BLaER1 (cell line): ENCODE measurements at regions not wholly inside any gene's neighbourhood (a gene's known extent, or its start where the extent isn't known, plus 50 kb on each side); places are given as distances from the start of the nearest gene placed in this dataset.

Experiments
- H3K27ac ChIP-seq: shearing (Covaris generic); formaldehyde crosslinking; 2 replicates; pipeline ENCODE4 v1.8.1; 2022
- H3K27me3 ChIP-seq: shearing (Covaris generic); formaldehyde crosslinking; 2 replicates; pipeline ENCODE4 v1.8.1; 2022
- H3K36me3 ChIP-seq: shearing (Covaris generic); formaldehyde crosslinking; 2 replicates; pipeline ENCODE4 v1.8.1; 2022
- H3K4me1 ChIP-seq: shearing (Covaris generic); formaldehyde crosslinking; 2 replicates; pipeline ENCODE4 v1.8.1; 2022
- H3K4me2 ChIP-seq: shearing (Covaris generic); formaldehyde crosslinking; 2 replicates; pipeline ENCODE4 v1.8.1; 2022
- H3K4me3 ChIP-seq: shearing (Covaris generic); formaldehyde crosslinking; 2 replicates; pipeline ENCODE4 v1.8.1; 2022
- H3K9ac ChIP-seq: shearing (Covaris generic); formaldehyde crosslinking; 2 replicates; pipeline ENCODE4 v1.8.1; 2022
- H3K9me3 ChIP-seq: shearing (Covaris generic); formaldehyde crosslinking; 2 replicates; pipeline ENCODE4 v1.8.1; 2022
- H4K20me1 ChIP-seq: shearing (Covaris generic); formaldehyde crosslinking; 2 replicates; pipeline ENCODE4 v1.8.1; 2022
- Cebpa-rat ChIP-seq: shearing (Covaris generic); IDR thresholded peaks from 2 replicates; pipeline ENCODE4 v1.8.1; 2022

GRCh38 chr17:31752584-31752983 is 106.5 kb downstream of the COPRS start:
- no peaks in the 10 kb centered on the region for H3K27me3 ChIP-seq
- no peak overlapping the region for H3K4me3 ChIP-seq
- H4K20me1 ChIP-seq: no peaks in the 10 kb centered on the region
- no peak overlapping the region for H3K9ac ChIP-seq
- no peak overlapping the region for H3K4me2 ChIP-seq
- no peak for TF ChIP-seq Cebpa-rat
- H3K4me1 ChIP-seq: peaks cover 12% of the 10 kb centered on the region
- H3K36me3 ChIP-seq: no peaks in the 10 kb centered on the region
- H3K9me3 ChIP-seq: no peaks in the 10 kb centered on the region
- no peak overlapping the region for H3K27ac ChIP-seq

DNA sequence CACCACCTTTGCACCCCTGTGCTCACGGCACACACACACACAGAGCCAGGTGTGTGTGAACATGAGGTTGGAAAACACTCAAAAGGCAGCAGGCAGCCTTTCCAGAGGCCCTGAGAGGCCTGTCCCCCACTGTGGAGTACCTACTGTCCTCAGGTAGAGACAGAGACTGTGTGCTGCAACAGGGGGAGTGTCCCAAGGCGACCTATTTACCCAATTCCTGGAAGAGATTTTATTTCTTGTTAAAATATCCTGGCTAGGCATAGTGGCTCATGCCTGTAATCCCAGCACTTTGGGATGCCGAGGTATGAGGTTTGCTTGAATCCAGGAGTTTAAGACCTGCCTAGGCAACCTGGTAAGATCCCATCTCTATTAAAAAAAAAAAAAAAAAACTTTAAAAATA is 108.5 kb downstream of the COPRS start:
- H3K27ac ChIP-seq: no peak overlapping the region
- peaks cover 29% of the 10 kb centered on the region for H3K4me1 ChIP-seq
- no peak overlapping the region for H3K4me2 ChIP-seq
- no peaks in the 10 kb centered on the region for H4K20me1 ChIP-seq
- no peaks in the 10 kb centered on the region for H3K27me3 ChIP-seq
- no peaks in the 10 kb centered on the region for H3K9me3 ChIP-seq
- no peak overlapping the region for H3K9ac ChIP-seq
- TF ChIP-seq Cebpa-rat: no peak
- no peak overlapping the region for H3K4me3 ChIP-seq
- H3K36me3 ChIP-seq: no peaks in the 10 kb centered on the region

DNA sequence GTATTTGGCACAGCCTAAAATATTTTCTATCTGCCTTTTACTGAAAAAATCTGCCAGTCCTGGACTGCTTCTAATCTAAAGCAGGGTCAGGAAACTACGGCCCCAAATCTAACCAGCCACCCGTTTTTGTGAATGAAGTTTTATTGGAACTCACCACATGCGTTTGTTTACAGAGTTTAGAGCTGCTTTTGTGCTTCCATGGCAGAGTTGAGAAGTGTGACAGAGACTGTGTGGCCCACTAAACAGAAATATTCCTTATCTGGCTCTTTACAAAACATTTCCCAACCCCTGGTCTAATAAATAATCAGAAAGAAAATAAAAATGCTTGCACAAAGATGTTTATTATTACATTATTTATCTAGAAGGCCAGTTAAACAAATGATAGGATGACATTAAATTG is 110.2 kb downstream of the COPRS start:
- Histone ChIP-seq H4K20me1 (no peaks in the 10 kb centered on the region), H3K27ac (no peak overlapping the region)

DNA sequence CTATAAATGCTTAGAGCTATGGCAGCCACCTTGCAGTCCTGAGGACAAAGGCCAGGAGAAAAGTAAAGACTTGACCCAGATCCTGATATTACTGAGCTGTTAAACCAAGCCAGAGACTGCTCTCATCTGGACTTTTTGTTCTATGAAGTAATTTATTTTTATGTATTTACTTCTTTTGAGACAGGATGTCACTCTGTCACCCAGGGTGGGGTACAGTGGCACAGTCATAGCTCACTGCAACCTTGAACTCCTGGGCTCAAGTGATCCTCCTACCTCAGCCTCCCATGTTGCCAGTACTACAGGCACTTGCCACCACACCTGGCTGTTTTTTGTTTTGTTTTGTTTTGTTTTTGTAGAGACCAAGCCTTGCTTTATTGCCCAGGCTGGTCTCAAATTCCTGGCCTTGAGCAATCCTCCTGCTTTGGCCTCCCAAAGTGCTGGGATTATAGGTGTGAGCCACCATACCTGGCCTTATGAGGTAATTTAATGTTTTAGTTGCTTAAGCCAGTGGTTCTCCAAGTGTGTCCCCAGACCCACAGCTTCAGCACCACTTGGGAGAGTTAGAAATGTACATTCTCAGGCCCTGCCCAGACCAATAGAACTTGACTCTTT is 112.1 kb downstream of the COPRS start:
- no peak for TF ChIP-seq Cebpa-rat
- Histone ChIP-seq H3K4me3 (no peak overlapping the region), H4K20me1 (no peaks in the 10 kb centered on the region), H3K27ac (no peak overlapping the region; the same call in 1 of the 2 replicates), H3K4me2 (no peak overlapping the region), H3K27me3 (no peaks in the 10 kb centered on the region), H3K9me3 (no peaks in the 10 kb centered on the region), H3K9ac (no peak overlapping the region), H3K36me3 (no peaks in the 10 kb centered on the region), H3K4me1 (peaks cover 57% of the 10 kb centered on the region)

More for the DNA sequence above, 110.2 kb downstream of the COPRS start:
- Histone ChIP-seq H3K9ac (no peak overlapping the region), H3K36me3 (no peaks in the 10 kb centered on the region), H3K9me3 (no peaks in the 10 kb centered on the region), H3K27me3 (no peaks in the 10 kb centered on the region), H3K4me1 (peaks cover 38% of the 10 kb centered on the region), H3K4me2 (no peak overlapping the region), H3K4me3 (no peak overlapping the region)
- TF ChIP-seq Cebpa-rat: no peak

- Histone ChIP-seq H3K9me3 (no peaks in the 10 kb centered on the region), H3K9ac (no peak overlapping the region), H3K27me3 (no peaks in the 10 kb centered on the region), H3K4me3 (no peak overlapping the region), H3K36me3 (no peaks in the 10 kb centered on the region), H3K4me2 (peak overlapping the region; percentile 81), H3K27ac (no peak overlapping the region; the same call in 1 of the 2 replicates), H3K4me1 (peaks cover 58% of the 10 kb centered on the region), H4K20me1 (no peaks in the 10 kb centered on the region)
- TF ChIP-seq Cebpa-rat: no peak
These were observed 113.0 kb downstream of the COPRS start for GRCh38 chr17:31745964-31746600.

- peak overlapping the region; percentile 59 for H3K9ac ChIP-seq
- no peaks in the 10 kb centered on the region for H3K9me3 ChIP-seq
- peak overlapping the region; percentile 5; the same call in 1 of the 2 replicates for H3K4me3 ChIP-seq
- no peak for TF ChIP-seq Cebpa-rat
- peaks cover 54% of the 10 kb centered on the region for H3K4me1 ChIP-seq
- H3K4me2 ChIP-seq: peak overlapping the region; percentile 81
- H3K36me3 ChIP-seq: no peaks in the 10 kb centered on the region
- H3K27ac ChIP-seq: peak overlapping the region; percentile 72
- no peaks in the 10 kb centered on the region for H4K20me1 ChIP-seq
- H3K27me3 ChIP-seq: no peaks in the 10 kb centered on the region
These were observed 114.5 kb downstream of the COPRS start for GRCh38 chr17:31744511-31744951.

- Histone ChIP-seq H4K20me1 (no peaks in the 10 kb centered on the region), H3K4me1 (peaks cover 53% of the 10 kb centered on the region), H3K9me3 (no peaks in the 10 kb centered on the region), H3K4me2 (peak overlapping the region; percentile 81), H3K27ac (peak overlapping the region; percentile 72), H3K36me3 (no peaks in the 10 kb centered on the region), H3K4me3 (peak overlapping the region; percentile 5; the same call in 1 of the 2 replicates), H3K27me3 (no peaks in the 10 kb centered on the region), H3K9ac (peak overlapping the region; percentile 59)
- TF ChIP-seq Cebpa-rat: no peak
These were observed 115.2 kb downstream of the COPRS start for GRCh38 chr17:31743797-31744196.

DNA sequence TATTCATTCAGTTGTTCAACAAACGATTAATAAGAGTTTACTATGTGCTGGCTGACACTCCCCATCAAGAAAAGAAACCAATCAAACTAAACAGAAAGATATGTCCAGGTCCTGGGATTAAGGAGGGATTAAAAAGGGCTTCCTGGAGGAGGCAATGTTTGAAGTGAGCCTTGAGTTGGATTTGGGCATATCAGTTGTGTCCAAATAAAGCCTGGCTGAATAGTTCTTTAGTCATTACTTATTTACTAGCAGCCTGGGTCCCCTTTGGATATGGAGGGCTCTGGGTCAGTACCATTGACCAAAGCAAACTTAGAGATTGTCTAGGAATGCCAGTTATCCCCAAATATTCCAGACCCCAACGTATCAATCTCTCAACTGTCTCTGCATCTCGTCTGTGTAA is 117.7 kb downstream of the COPRS start:
- Histone ChIP-seq H3K36me3 (no peaks in the 10 kb centered on the region), H3K4me1 (peaks cover 44% of the 10 kb centered on the region), H3K4me3 (no peak overlapping the region), H4K20me1 (no peaks in the 10 kb centered on the region), H3K9me3 (no peaks in the 10 kb centered on the region), H3K9ac (no peak overlapping the region), H3K4me2 (no peak overlapping the region), H3K27ac (no peak overlapping the region), H3K27me3 (no peaks in the 10 kb centered on the region)
- TF ChIP-seq Cebpa-rat: no peak

GRCh38 chr17:31740611-31741082 is 118.4 kb downstream of the COPRS start:
- no peak for TF ChIP-seq Cebpa-rat
- H3K9ac ChIP-seq: no peak overlapping the region

GRCh38 chr17:31738996-31739699 is 119.9 kb downstream of the COPRS start:
- no peak overlapping the region for H3K9ac ChIP-seq
- no peak overlapping the region for H3K27ac ChIP-seq
- H3K36me3 ChIP-seq: no peaks in the 10 kb centered on the region
- H3K4me1 ChIP-seq: peaks cover 22% of the 10 kb centered on the region
- no peak for TF ChIP-seq Cebpa-rat
- no peaks in the 10 kb centered on the region for H3K9me3 ChIP-seq
- no peak overlapping the region for H3K4me3 ChIP-seq
- H4K20me1 ChIP-seq: no peaks in the 10 kb centered on the region
- H3K27me3 ChIP-seq: no peaks in the 10 kb centered on the region
- no peak overlapping the region for H3K4me2 ChIP-seq

More at GRCh38 chr17:31740611-31741082, 118.4 kb downstream of the COPRS start:
- no peaks in the 10 kb centered on the region for H3K27me3 ChIP-seq
- H3K9me3 ChIP-seq: no peaks in the 10 kb centered on the region
- no peak overlapping the region for H3K4me3 ChIP-seq
- no peak overlapping the region for H3K4me2 ChIP-seq
- no peaks in the 10 kb centered on the region for H3K36me3 ChIP-seq
- H4K20me1 ChIP-seq: no peaks in the 10 kb centered on the region
- peaks cover 37% of the 10 kb centered on the region for H3K4me1 ChIP-seq
- no peak overlapping the region for H3K27ac ChIP-seq
